ENCODE measurements at regions not wholly inside any gene's neighbourhood (a gene's known extent, or its start where the extent isn't known, plus 50 kb on each side); places are given as distances from the start of the nearest gene placed in this dataset.

DNA sequence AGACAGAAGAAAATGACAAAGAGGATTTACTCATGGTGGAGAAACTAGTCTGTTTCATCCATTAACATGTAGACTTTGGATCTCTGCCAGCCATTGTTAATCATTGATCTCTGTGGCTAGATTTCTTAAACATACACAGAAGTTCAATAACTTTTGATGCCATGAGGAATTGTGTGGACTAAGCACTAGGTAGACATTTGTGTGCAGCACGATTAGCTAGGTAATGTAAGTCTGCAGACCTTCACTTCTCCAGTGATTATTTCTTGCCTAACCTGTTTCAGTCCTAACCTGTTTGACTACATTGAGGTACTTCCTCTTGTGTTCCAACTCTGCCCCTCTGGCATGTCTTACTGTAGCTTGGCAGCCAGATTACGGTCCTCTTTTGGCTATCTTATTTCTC, 928.5 kb upstream of the ROBO1 start:
- no peak for TF ChIP-seq POLR2A (IDR thresholded peaks at IDR 0.05)
- TF ChIP-seq, protein P1, sequence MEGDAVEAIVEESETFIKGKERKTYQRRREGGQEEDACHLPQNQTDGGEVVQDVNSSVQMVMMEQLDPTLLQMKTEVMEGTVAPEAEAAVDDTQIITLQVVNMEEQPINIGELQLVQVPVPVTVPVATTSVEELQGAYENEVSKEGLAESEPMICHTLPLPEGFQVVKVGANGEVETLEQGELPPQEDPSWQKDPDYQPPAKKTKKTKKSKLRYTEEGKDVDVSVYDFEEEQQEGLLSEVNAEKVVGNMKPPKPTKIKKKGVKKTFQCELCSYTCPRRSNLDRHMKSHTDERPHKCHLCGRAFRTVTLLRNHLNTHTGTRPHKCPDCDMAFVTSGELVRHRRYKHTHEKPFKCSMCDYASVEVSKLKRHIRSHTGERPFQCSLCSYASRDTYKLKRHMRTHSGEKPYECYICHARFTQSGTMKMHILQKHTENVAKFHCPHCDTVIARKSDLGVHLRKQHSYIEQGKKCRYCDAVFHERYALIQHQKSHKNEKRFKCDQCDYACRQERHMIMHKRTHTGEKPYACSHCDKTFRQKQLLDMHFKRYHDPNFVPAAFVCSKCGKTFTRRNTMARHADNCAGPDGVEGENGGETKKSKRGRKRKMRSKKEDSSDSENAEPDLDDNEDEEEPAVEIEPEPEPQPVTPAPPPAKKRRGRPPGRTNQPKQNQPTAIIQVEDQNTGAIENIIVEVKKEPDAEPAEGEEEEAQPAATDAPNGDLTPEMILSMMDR (IDR thresholded peaks at IDR 0.05), result no peak

Measured in tibial nerve (tissue), 3 donors.